Gastroesophageal sphincter (tissue), 3 donors: ENCODE measurements at regions not wholly inside any gene's neighbourhood (a gene's known extent, or its start where the extent isn't known, plus 50 kb on each side); places are given as distances from the start of the nearest gene placed in this dataset.
"Not testable (repeated sequence)": the region's sequence is repeated elsewhere in the genome, so short reads cannot be mapped to it uniquely, and the experiment has no call there.

Source experiments
- CTCF ChIP-seq, 4 experiments: fragments of 200-600 bp in 2 of 4; fragments of 450-650 bp in 2 of 4; sonication (generic) in 1 of 4; IDR thresholded peaks; one replicate each; pipeline ENCODE4 v1.5.1; 2017 to 2019; ENCODE audit warnings: antibody characterized with exemption in 4 of 4, mild to moderate bottlenecking in 2 of 4, moderate library complexity in 2 of 4
- EP300 ChIP-seq: sonication (generic); formaldehyde crosslinking; IDR thresholded peaks from one replicate; pipeline ENCODE4 v1.6.1; 2017; ENCODE audit warnings: antibody characterized with exemption, mild to moderate bottlenecking
- POLR2A ChIP-seq, 2 donors: fragments of 450-650 bp; IDR thresholded peaks; one replicate each; pipeline ENCODE4 v1.6.1; 2017; ENCODE audit warnings: antibody characterized with exemption in 2 of 2, mild to moderate bottlenecking in 2 of 2, moderate library complexity in 1 of 2
- POLR2AphosphoS5 ChIP-seq: sonication (generic); formaldehyde crosslinking; IDR thresholded peaks from one replicate; pipeline ENCODE4 v1.6.1; 2017; ENCODE audit warnings: antibody characterized with exemption

GRCh38 chr6:92388706-92389105 is 1030.7 kb downstream of the EPHA7 start:
- TF ChIP-seq POLR2AphosphoS5; CTCF (IDR thresholded peaks at IDR 0.05); POLR2A (IDR thresholded peaks at IDR 0.05); EP300: not testable (repeated sequence)
